HCT116 (cell line): ENCODE measurements at regions not wholly inside any gene's neighbourhood (a gene's known extent, or its start where the extent isn't known, plus 50 kb on each side); places are given as distances from the start of the nearest gene placed in this dataset.

Source experiments
- ATAC-seq: fragments of 200-7000 bp; cut with Tn5 transposase; 2 replicates; pipeline ENCODE4 v1.9.1; 2020; ENCODE audit warnings: mild to moderate bottlenecking, moderate library complexity
- BruUV-seq: library from RNA; stranded (reverse); fragments of 400-500 nt; replicated peaks from 2 replicates; lab custom pipeline; 2021; lab: Mats Ljungman, UMichigan
- CTCF ChIA-PET: fragments of 300-600 bp; sonication (Branson Sonifier 250); formaldehyde crosslinking; loops from one replicate; lab custom pipeline; 2021; ENCODE audit warnings: antibody characterized with exemption; lab: Charles Lee
- POLR2A ChIA-PET: fragments of 300-600, 350-600 bp; sonication (Branson Sonifier 250); formaldehyde crosslinking; loops from one replicate; lab custom pipeline; 2021; ENCODE audit warnings: antibody characterized with exemption; lab: Charles Lee
- RAD21 ChIA-PET, 2 experiments: fragments of 300-600 bp; sonication (Branson Sonifier 250); formaldehyde crosslinking; loops; one replicate each; lab custom pipeline; 2023; ENCODE audit warnings: low total read pairs in 2 of 2; ENCODE audit not compliant: uncharacterized antibody in 2 of 2, unreplicated experiment in 2 of 2, low non-redundant PET in 1 of 2; lab: Charles Lee
- DNase-seq: peaks from one replicate; pipeline ENCODE4 v3.0.0-alpha.2; 2010; ENCODE audit warnings: low read depth, low spot score
- H2AFZ ChIP-seq: fragments of 200-600 bp; shearing (Covaris generic), sonication (generic); 2 replicates; pipeline ENCODE4 v1.6.1; 2017; ENCODE audit warnings: low read depth, mixed run types, mixed read lengths, antibody characterized with exemption, low read length; ENCODE audit not compliant: poor library complexity, severe bottlenecking
- H3K27ac ChIP-seq: 2 replicates; pipeline ENCODE4 v1.5.1; 2012; ENCODE audit warnings: low read depth, low read length
- H3K27me3 ChIP-seq: fragments of 200-600 bp; sonication (generic); 2 replicates; pipeline ENCODE4 v1.6.1; 2016; ENCODE audit warnings: mixed run types, low read length, mixed read lengths; ENCODE audit not compliant: insufficient read depth
- H3K36me3 ChIP-seq, 2 experiments: fragments of 200-500 bp in 1 of 2; fragments of 200-600 bp in 1 of 2; sonication (Bioruptor generic) in 1 of 2; sonication (generic) in 1 of 2; 2 replicates each; pipeline versions ENCODE4 v1.5.1 to v1.6.1; 2014 to 2016; ENCODE audit warnings: low read length in 2 of 2, inconsistent platforms in 1 of 2, mixed read lengths in 1 of 2, mixed run types in 1 of 2; ENCODE audit not compliant: insufficient read depth in 2 of 2, control insufficient read depth in 1 of 2
- H3K4me1 ChIP-seq, 2 experiments: fragments of 200-600 bp in 1 of 2; sonication (generic) in 1 of 2; 2 replicates each; pipeline versions ENCODE4 v1.5.1 to v1.6.1; 2012 to 2017; ENCODE audit warnings: low read length in 2 of 2, inconsistent platforms in 1 of 2, mild to moderate bottlenecking in 1 of 2, mixed read lengths in 1 of 2, mixed run types in 1 of 2, moderate library complexity in 1 of 2; ENCODE audit not compliant: insufficient read depth in 2 of 2, control insufficient read depth in 1 of 2
- H3K4me2 ChIP-seq: fragments of 200-600 bp; sonication (generic); 2 replicates; pipeline ENCODE4 v1.6.1; 2017; ENCODE audit warnings: mixed run types, low read length, mixed read lengths
- H3K4me3 ChIP-seq, 2 experiments: fragments of 200-600 bp in 1 of 2; sonication (generic) in 1 of 2; replicated peaks in 1 of 2; 2 replicates each; pipeline ENCODE4 v1.5.1; 2011 to 2016; ENCODE audit warnings: low read length in 2 of 2, control low read depth in 1 of 2, low read depth in 1 of 2, mild to moderate bottlenecking in 1 of 2, mixed read lengths in 1 of 2, mixed run types in 1 of 2
- H3K79me2 ChIP-seq: fragments of 200-600 bp; sonication (generic); 2 replicates; pipeline ENCODE4 v1.6.1; 2017; ENCODE audit warnings: mild to moderate bottlenecking, mixed run types, low read length, moderate library complexity, mixed read lengths; ENCODE audit not compliant: insufficient read depth
- H3K9ac ChIP-seq: fragments of 200-600 bp; sonication (generic); 2 replicates; pipeline ENCODE4 v1.6.1; 2016; ENCODE audit warnings: low read length, mixed read lengths
- H3K9me2 ChIP-seq: fragments of 200-600 bp; sonication (generic), shearing (Covaris generic); 2 replicates; pipeline ENCODE4 v1.6.1; 2017; ENCODE audit warnings: mixed run types, mild to moderate bottlenecking, moderate library complexity; ENCODE audit not compliant: insufficient read depth
- H3K9me3 ChIP-seq, 2 experiments: fragments of 200-500 bp in 1 of 2; fragments of 200-600 bp in 1 of 2; sonication (Bioruptor generic) in 1 of 2; sonication (generic) in 1 of 2; 2 replicates each; pipeline ENCODE4 v1.6.1; 2014 to 2017; ENCODE audit warnings: low read length in 2 of 2, mixed read lengths in 2 of 2, inconsistent platforms in 1 of 2, low read depth in 1 of 2, mild to moderate bottlenecking in 1 of 2, mixed run types in 1 of 2, moderate library complexity in 1 of 2; ENCODE audit not compliant: control insufficient read depth in 1 of 2, insufficient read depth in 1 of 2
- H4K20me1 ChIP-seq: fragments of 200-600 bp; sonication (generic), shearing (Covaris generic); 2 replicates; pipeline ENCODE4 v1.6.1; 2017; ENCODE audit warnings: mixed run types, mild to moderate bottlenecking, moderate library complexity; ENCODE audit not compliant: insufficient read depth
- CEBPB ChIP-seq: IDR thresholded peaks from 2 replicates; pipeline ENCODE4 v1.6.1; 2012; ENCODE audit warnings: low read depth
- EGR1 ChIP-seq: IDR thresholded peaks from 2 replicates; pipeline ENCODE4 v1.6.1; 2012; ENCODE audit warnings: low read depth
- JUND ChIP-seq: IDR thresholded peaks from 2 replicates; pipeline ENCODE4 v1.6.1; 2012
- POLR2AphosphoS5 ChIP-seq: IDR thresholded peaks from 2 replicates; pipeline ENCODE4 v1.6.1; 2011; ENCODE audit warnings: mild to moderate bottlenecking, low read depth, low read length, moderate library complexity
- SRF ChIP-seq: IDR thresholded peaks from 2 replicates; pipeline ENCODE4 v1.6.1; 2012; ENCODE audit warnings: low read depth
- ZNF274 ChIP-seq: fragments of 200-500 bp; sonication (Bioruptor generic); IDR thresholded peaks from 2 replicates; pipeline ENCODE4 v1.6.1; 2014; ENCODE audit warnings: mild to moderate bottlenecking, low read depth, low read length, inconsistent platforms
- intact Hi-C: fragments of 100-400 bp; cut with micrococcal nuclease; formaldehyde crosslinking; loops from 2 replicates; pipeline ENCODE4 v1.10.0; 2022
- TF ChIP-seq, protein P1 (sequence below): IDR thresholded peaks from 2 replicates; pipeline ENCODE4 v1.6.1; 2012; ENCODE audit warnings: low read depth

DNA sequence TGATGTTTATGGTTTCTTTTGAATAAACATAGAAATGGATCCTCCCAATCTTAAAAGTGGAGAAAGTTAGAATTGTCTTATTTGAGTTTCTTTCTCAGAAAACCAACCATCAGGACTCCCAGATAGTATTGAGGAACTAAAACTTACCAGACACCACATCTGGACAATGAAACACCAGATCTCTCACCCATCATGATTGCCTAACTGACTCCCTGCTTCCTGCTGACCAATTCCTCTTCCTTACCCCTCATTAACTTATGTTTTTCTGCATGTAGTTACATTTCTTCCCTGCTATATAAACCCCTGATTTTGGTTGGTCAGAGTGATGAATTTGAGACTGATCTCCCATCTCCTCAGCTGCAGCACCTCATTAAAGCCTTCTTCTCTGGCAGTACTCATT is 242.0 kb upstream of the SETMAR start:
- RAD21 ChIA-PET: no interaction called here

DNA sequence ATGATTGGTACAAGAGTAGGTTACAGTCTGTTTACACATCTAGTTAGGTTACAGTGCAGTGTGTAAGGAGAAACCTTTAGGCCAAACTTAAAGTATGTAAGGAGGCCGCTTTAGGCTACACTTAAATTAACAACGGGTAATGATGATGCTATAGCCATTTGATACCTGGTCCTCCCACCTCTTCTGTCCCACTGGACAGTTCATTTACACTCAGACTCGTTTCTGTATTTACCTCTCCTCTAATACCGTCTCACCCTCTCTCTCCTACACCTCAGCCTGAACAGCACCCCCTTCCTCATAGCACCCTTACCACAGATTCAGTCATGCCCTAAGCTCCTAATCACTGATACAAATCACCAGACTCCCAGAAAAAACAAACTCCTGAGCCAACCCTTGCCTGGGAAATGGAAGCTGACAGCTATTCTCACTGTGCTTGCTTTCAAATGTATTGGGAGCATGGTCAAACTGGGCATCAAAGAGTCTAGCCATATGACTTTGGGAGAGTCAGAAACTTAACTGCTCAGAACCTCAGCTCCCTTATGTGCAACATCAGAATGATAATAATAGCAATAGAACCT is 241.3 kb upstream of the SETMAR start:
- Histone ChIP-seq H3K4me2 (no peak overlapping the region), H3K4me1 (no peaks in the 10 kb centered on the region), H2AFZ (no peak overlapping the region), H3K9me3 (no peaks in the 10 kb centered on the region), H3K9ac (no peak overlapping the region), H3K27ac (no peak overlapping the region), H3K9me2 (no peaks in the 10 kb centered on the region), H3K36me3 (no peaks in the 10 kb centered on the region), H4K20me1 (no peaks in the 10 kb centered on the region), H3K79me2 (no peaks in the 10 kb centered on the region), H3K27me3 (no peaks in the 10 kb centered on the region), H3K4me3 (no peak overlapping the region)
- TF ChIP-seq JUND (no peak), EGR1 (no peak), CEBPB (no peak), ZNF274 (no peak)
- TF ChIP-seq, protein P1, sequence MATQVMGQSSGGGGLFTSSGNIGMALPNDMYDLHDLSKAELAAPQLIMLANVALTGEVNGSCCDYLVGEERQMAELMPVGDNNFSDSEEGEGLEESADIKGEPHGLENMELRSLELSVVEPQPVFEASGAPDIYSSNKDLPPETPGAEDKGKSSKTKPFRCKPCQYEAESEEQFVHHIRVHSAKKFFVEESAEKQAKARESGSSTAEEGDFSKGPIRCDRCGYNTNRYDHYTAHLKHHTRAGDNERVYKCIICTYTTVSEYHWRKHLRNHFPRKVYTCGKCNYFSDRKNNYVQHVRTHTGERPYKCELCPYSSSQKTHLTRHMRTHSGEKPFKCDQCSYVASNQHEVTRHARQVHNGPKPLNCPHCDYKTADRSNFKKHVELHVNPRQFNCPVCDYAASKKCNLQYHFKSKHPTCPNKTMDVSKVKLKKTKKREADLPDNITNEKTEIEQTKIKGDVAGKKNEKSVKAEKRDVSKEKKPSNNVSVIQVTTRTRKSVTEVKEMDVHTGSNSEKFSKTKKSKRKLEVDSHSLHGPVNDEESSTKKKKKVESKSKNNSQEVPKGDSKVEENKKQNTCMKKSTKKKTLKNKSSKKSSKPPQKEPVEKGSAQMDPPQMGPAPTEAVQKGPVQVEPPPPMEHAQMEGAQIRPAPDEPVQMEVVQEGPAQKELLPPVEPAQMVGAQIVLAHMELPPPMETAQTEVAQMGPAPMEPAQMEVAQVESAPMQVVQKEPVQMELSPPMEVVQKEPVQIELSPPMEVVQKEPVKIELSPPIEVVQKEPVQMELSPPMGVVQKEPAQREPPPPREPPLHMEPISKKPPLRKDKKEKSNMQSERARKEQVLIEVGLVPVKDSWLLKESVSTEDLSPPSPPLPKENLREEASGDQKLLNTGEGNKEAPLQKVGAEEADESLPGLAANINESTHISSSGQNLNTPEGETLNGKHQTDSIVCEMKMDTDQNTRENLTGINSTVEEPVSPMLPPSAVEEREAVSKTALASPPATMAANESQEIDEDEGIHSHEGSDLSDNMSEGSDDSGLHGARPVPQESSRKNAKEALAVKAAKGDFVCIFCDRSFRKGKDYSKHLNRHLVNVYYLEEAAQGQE: no peak
- RAD21 ChIA-PET: no interaction called here
- CTCF ChIA-PET: no interaction called here
- intact Hi-C loops: no loop called here
- no peak for DNase-seq
- POLR2A ChIA-PET: no interaction called here
- BruUV-seq: no TSS peak
- no peak for ATAC-seq

More for the DNA sequence above, 242.0 kb upstream of the SETMAR start:
- no peak overlapping the region for H3K27ac ChIP-seq
- BruUV-seq: no TSS peak
- no peaks in the 10 kb centered on the region for H4K20me1 ChIP-seq
- TF ChIP-seq POLR2AphosphoS5 (no peak), SRF (no peak)
- TF ChIP-seq, protein P1: no peak
- TF ChIP-seq, all 23 proteins: peak for 0
- no peaks in the 10 kb centered on the region for H3K9me3 ChIP-seq
- H3K9ac ChIP-seq: no peak overlapping the region
- ATAC-seq: no peak
- no peaks in the 10 kb centered on the region for H3K79me2 ChIP-seq
- H3K4me1 ChIP-seq: no peaks in the 10 kb centered on the region
- no peak overlapping the region for H3K4me2 ChIP-seq
- no peak for DNase-seq
- no peak overlapping the region for H3K4me3 ChIP-seq
- intact Hi-C loops: no loop called here
- CTCF ChIA-PET: no interaction called here
- H3K9me2 ChIP-seq: no peaks in the 10 kb centered on the region
- POLR2A ChIA-PET: no interaction called here
- H3K27me3 ChIP-seq: no peaks in the 10 kb centered on the region
- H3K36me3 ChIP-seq: no peaks in the 10 kb centered on the region
- no peak overlapping the region for H2AFZ ChIP-seq
